Esophagus squamous epithelium (tissue), 4 donors: ENCODE measurements at regions not wholly inside any gene's neighbourhood (a gene's known extent, or its start where the extent isn't known, plus 50 kb on each side); places are given as distances from the start of the nearest gene placed in this dataset.

Source experiments
- CTCF ChIP-seq, 6 experiments: fragments of 450-650 bp in 4 of 6; fragments of 200-600 bp in 2 of 6; sonication (generic) in 2 of 6; IDR thresholded peaks; one replicate each; pipeline ENCODE4 v1.5.1; 2016 to 2019; ENCODE audit warnings: antibody characterized with exemption in 6 of 6, mild to moderate bottlenecking in 4 of 6, moderate library complexity in 4 of 6
- POLR2A ChIP-seq, 4 donors: fragments of 450-650 bp; IDR thresholded peaks; one replicate each; pipeline ENCODE4 v1.6.1; 2017; ENCODE audit warnings: antibody characterized with exemption in 4 of 4, mild to moderate bottlenecking in 4 of 4, moderate library complexity in 3 of 4

GRCh38 chr1:178630417-178630816 is 94.6 kb upstream of the RALGPS2 start:
- no peak for TF ChIP-seq CTCF (IDR thresholded peaks at IDR 0.05)
- TF ChIP-seq POLR2A (IDR thresholded peaks at IDR 0.05): no peak
